ENCODE measurements at regions not wholly inside any gene's neighbourhood (a gene's known extent, or its start where the extent isn't known, plus 50 kb on each side); places are given as distances from the start of the nearest gene placed in this dataset.

GRCh38 chr10:47053081-47053798 is 142.0 kb downstream of the PTPN20 start:
- Histone ChIP-seq H3K79me2 (ENCODE audit: control insufficient read depth, insufficient read depth, low read length) (no peaks in the 10 kb centered on the region), H3K27ac (ENCODE audit: low read length in 2 of 2) (no peak overlapping the region), H3K9me3 (ENCODE audit: control extremely low read depth in 1 of 3, control insufficient read depth in 2 of 3, insufficient read depth in 1 of 3, low read length in 2 of 3) (no peaks in the 10 kb centered on the region), H3K27me3 (replicated peaks in 1 of 4; ENCODE audit: control extremely low read depth in 1 of 4, control insufficient read depth in 3 of 4, insufficient read depth in 4 of 4, low read length in 3 of 4) (no peaks in the 10 kb centered on the region), H3K9ac (ENCODE audit: low read length) (no peak overlapping the region), H3K4me1 (ENCODE audit: control insufficient read depth in 2 of 2, insufficient read depth in 2 of 2, low read length in 2 of 2) (no peaks in the 10 kb centered on the region), H3K36me3 (replicated peaks in 1 of 2; ENCODE audit: control extremely low read depth in 1 of 2, control insufficient read depth in 1 of 2, extremely low read depth in 1 of 2, insufficient read depth in 2 of 2, low read length in 1 of 2) (no peaks in the 10 kb centered on the region), H3K4me2 (replicated peaks; ENCODE audit: low read depth, low read length, poor library complexity, severe bottlenecking) (no peak overlapping the region), H3K4me3 (ENCODE audit: control extremely low read depth in 1 of 5, extremely low read depth in 1 of 5, insufficient read depth in 1 of 5, low read depth in 2 of 5, low read length in 4 of 5) (no peak overlapping the region), H4K20me1 (ENCODE audit: control insufficient read depth, insufficient read depth, low read length, poor library complexity, severe bottlenecking) (no peaks in the 10 kb centered on the region), H2AFZ (ENCODE audit: insufficient read depth, low read depth, low read length, poor library complexity, severe bottlenecking) (no peak overlapping the region)
- no peak overlapping the region for H3K27ac Mint-ChIP-seq
- intact Hi-C loops (cut with micrococcal nuclease) = no loop called here
- 75% methylated on average over 1 of the region's 7 CpGs for WGBS (ENCODE audit: insufficient coverage)
- POLR2A ChIA-PET = no interaction called here
- no peaks in the 10 kb centered on the region for H3K9me3 Mint-ChIP-seq (ENCODE audit: insufficient read depth)
- H3K4me3 Mint-ChIP-seq = no peak overlapping the region
- TF ChIP-seq EZH2 (IDR thresholded peaks at IDR 0.05; ENCODE audit: borderline replicate concordance, insufficient read depth, low read depth, low read length, poor library complexity, severe bottlenecking) = no peak
- no peaks in the 10 kb centered on the region for H3K27me3 Mint-ChIP-seq
- CTCF ChIA-PET = no interaction called here
- H3K4me1 Mint-ChIP-seq = no peaks in the 10 kb centered on the region
- ATAC-seq (ENCODE audit: low read depth) (no peak), DNase-seq (no peak)

- ChIA-PET POLR2A (no interaction called here), CTCF (no interaction called here)
- H3K9me3 ChIP-seq (ENCODE audit: control extremely low read depth in 1 of 3, control insufficient read depth in 2 of 3, insufficient read depth in 1 of 3, low read length in 2 of 3) = no peaks in the 10 kb centered on the region
- DNase-seq (no peak), ATAC-seq (ENCODE audit: low read depth) (no peak)
- H3K4me3 Mint-ChIP-seq = no peak overlapping the region
- no peak overlapping the region for H3K27ac Mint-ChIP-seq
- 100% methylated on average over 2 of the region's 2 CpGs for WGBS (ENCODE audit: insufficient coverage)
- no peak overlapping the region for H2AFZ ChIP-seq (ENCODE audit: insufficient read depth, low read depth, low read length, poor library complexity, severe bottlenecking)
- no peaks in the 10 kb centered on the region for H3K4me1 Mint-ChIP-seq
- no peak for TF ChIP-seq EZH2 (IDR thresholded peaks at IDR 0.05; ENCODE audit: borderline replicate concordance, insufficient read depth, low read depth, low read length, poor library complexity, severe bottlenecking)
- no peak for TF ChIP-seq CTCF (IDR thresholded peaks at IDR 0.05)
- peaks cover 6% of the 10 kb centered on the region for H3K27me3 Mint-ChIP-seq
- H3K4me2 ChIP-seq (replicated peaks; ENCODE audit: low read depth, low read length, poor library complexity, severe bottlenecking) = no peak overlapping the region
- H3K9me3 Mint-ChIP-seq (ENCODE audit: insufficient read depth) = no peaks in the 10 kb centered on the region
- H3K27ac ChIP-seq (ENCODE audit: low read length in 2 of 2) = no peak overlapping the region
- intact Hi-C loops (cut with micrococcal nuclease) = no loop called here
- no peaks in the 10 kb centered on the region for H4K20me1 ChIP-seq (ENCODE audit: control insufficient read depth, insufficient read depth, low read length, poor library complexity, severe bottlenecking)
- no peaks in the 10 kb centered on the region for H3K36me3 ChIP-seq (replicated peaks in 1 of 2; ENCODE audit: control extremely low read depth in 1 of 2, control insufficient read depth in 1 of 2, extremely low read depth in 1 of 2, insufficient read depth in 2 of 2, low read length in 1 of 2)
- no peak overlapping the region for H3K4me3 ChIP-seq (ENCODE audit: control extremely low read depth in 1 of 5, extremely low read depth in 1 of 5, insufficient read depth in 1 of 5, low read depth in 2 of 5, low read length in 4 of 5)
- H3K79me2 ChIP-seq (ENCODE audit: control insufficient read depth, insufficient read depth, low read length) = no peaks in the 10 kb centered on the region
- no peak overlapping the region for H3K9ac ChIP-seq (ENCODE audit: low read length)
- peaks cover 0 to 4% (median 0%) of the 10 kb centered on the region in 4 experiments for H3K27me3 ChIP-seq (replicated peaks in 1 of 4; ENCODE audit: control extremely low read depth in 1 of 4, control insufficient read depth in 3 of 4, insufficient read depth in 4 of 4, low read length in 3 of 4)
- no peaks in the 10 kb centered on the region for H3K4me1 ChIP-seq (ENCODE audit: control insufficient read depth in 2 of 2, insufficient read depth in 2 of 2, low read length in 2 of 2)
These were observed 143.7 kb downstream of the PTPN20 start for GRCh38 chr10:47054974-47055373.
